ENCODE measurements at regions not wholly inside any gene's neighbourhood (a gene's known extent, or its start where the extent isn't known, plus 50 kb on each side); places are given as distances from the start of the nearest gene placed in this dataset.

GRCh38 chr12:34209259-34209835 lies 187.1 kb downstream of the ALG10 start:
- Histone ChIP-seq H3K4me3 (no peak overlapping the region), H3K27me3 (no peaks in the 10 kb centered on the region), H3K9me3 (no peaks in the 10 kb centered on the region), H3K4me1 (peaks cover 0 to 4% (median 0%) of the 10 kb centered on the region in 12 donors), H3K27ac (no peak overlapping the region), H3K36me3 (no peaks in the 10 kb centered on the region)
- TF ChIP-seq POLR2A (IDR thresholded peaks at IDR 0.05) = no peak
- no peak for TF ChIP-seq CTCF (IDR thresholded peaks at IDR 0.05)
- intact Hi-C loops (cut with DNase I) = no loop called here
- DNase-seq (no peak), ATAC-seq (no peak)
- 67 to 85% (median 76%) methylated on average over 20 to 22 of the region's 22 CpGs for WGBS, 4 donors

GRCh38 chr12:34210183-34210582 lies 187.9 kb downstream of the ALG10 start:
- WGBS, 4 donors = 74 to 83% (median 80%) methylated on average over 14 of the region's 14 CpGs
- no peak for TF ChIP-seq POLR2A (IDR thresholded peaks at IDR 0.05)
- no peak for TF ChIP-seq CTCF (IDR thresholded peaks at IDR 0.05)

GRCh38 chr12:34210689-34211530 lies 188.6 kb downstream of the ALG10 start:
- Histone ChIP-seq H3K4me1 (no peaks in the 10 kb centered on the region), H3K36me3 (no peaks in the 10 kb centered on the region), H3K27me3 (no peaks in the 10 kb centered on the region), H3K9me3 (no peaks in the 10 kb centered on the region), H3K27ac (no peak overlapping the region), H3K4me3 (no peak overlapping the region)
- intact Hi-C loops (cut with DNase I) = loop anchor here in 1 of 10 donors (10.0 kb wide), 1 partner anchor 46 kb away; no protein-coding TSS in a partner anchor
- DNase-seq (no peak), ATAC-seq (no peak)
- TF ChIP-seq POLR2A (IDR thresholded peaks at IDR 0.05) = no peak
- TF ChIP-seq CTCF (IDR thresholded peaks at IDR 0.05) = no peak
- WGBS, 4 donors = 84 to 87% (median 85%) methylated on average over 32 to 35 of the region's 35 CpGs

More at GRCh38 chr12:34210183-34210582, 187.9 kb downstream of the ALG10 start:
- Histone ChIP-seq H3K9me3 (no peaks in the 10 kb centered on the region), H3K27me3 (no peaks in the 10 kb centered on the region), H3K4me1 (no peaks in the 10 kb centered on the region), H3K36me3 (no peaks in the 10 kb centered on the region), H3K4me3 (no peak overlapping the region), H3K27ac (no peak overlapping the region)
- DNase-seq (no peak), ATAC-seq (no peak)
- intact Hi-C loops (cut with DNase I) = loop anchor here in 1 of 10 donors (10.0 kb wide), 1 partner anchor 45 kb away; no protein-coding TSS in a partner anchor

DNA sequence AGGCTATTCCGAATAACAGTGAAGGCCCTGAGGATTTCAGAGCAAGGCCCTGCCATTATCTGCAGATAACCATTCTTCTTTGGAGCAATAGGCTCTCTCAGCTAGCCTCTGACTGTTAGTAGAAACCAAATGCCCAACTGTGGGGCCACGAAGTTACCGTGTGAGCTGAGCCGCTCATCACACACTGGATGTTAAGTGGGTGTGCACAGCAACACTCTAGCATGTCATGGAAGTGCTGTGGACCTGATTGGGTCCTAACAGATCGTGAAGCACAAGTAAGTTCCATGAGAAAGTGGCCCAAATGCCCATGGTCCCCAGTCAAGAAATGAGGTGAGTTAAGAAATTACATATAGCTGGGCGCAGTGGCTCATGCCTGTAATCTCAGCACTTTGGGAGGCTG lies 190.4 kb downstream of the ALG10 start:
- Histone ChIP-seq H3K4me1 (no peaks in the 10 kb centered on the region), H3K36me3 (no peaks in the 10 kb centered on the region), H3K4me3 (no peak overlapping the region), H3K27me3 (no peaks in the 10 kb centered on the region), H3K27ac (no peak overlapping the region), H3K9me3 (no peaks in the 10 kb centered on the region)
- intact Hi-C loops (cut with DNase I) = loop anchor here in 1 of 10 donors (10.0 kb wide), 1 partner anchor 48 kb away; no protein-coding TSS in a partner anchor
- WGBS, 4 donors = 77 to 84% (median 79%) methylated on average over 6 of the region's 6 CpGs
- ATAC-seq = no peak
- no peak for TF ChIP-seq CTCF (IDR thresholded peaks at IDR 0.05)
- TF ChIP-seq POLR2A (IDR thresholded peaks at IDR 0.05) = no peak
- no peak for DNase-seq
